ENCODE measurements at regions not wholly inside any gene's neighbourhood (a gene's known extent, or its start where the extent isn't known, plus 50 kb on each side); places are given as distances from the start of the nearest gene placed in this dataset.

DNA sequence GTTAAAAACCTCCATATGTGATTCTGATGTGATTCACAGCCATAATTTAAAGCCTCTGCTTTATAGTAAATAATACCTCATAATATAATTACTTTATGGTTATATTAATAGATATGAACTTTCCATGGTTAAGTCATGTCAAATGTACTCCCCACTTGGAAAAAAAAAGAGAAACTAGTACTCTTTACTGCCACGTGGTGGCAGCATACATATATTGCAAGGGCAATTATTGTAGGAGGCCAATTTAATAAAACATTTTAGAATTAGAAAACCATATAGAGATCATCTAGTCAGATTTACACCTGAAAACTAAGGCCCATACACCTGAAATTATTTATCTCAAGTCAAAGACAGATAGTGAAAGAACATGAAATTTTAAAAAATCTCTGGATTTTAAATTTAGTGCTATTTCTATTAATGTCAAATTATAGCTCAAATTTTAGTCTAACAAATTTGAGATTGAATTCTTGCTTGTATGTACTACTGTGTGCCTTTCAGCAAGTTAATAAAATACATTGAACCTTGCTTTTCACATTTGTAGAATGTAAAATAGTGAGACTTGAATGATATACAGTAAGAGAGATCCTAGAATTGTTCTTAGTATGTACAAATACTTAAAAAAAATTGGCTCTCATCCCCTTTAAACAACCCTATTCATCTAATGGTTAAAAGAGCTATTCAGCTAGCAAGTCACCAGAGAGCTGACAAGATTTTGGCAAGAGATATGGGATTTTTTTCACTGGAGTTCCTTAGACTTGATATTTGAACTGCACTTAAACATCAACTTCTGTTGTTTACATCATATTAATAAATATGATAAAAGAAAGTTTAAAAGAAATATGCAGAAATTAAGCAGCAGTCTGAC lies 603.8 kb downstream of the TLE4 start:
- DNase-seq, result no peak

- no peak for DNase-seq
Measured at GRCh38 chr9:80163889-80164288, 592.1 kb downstream of the TLE4 start.

DNA sequence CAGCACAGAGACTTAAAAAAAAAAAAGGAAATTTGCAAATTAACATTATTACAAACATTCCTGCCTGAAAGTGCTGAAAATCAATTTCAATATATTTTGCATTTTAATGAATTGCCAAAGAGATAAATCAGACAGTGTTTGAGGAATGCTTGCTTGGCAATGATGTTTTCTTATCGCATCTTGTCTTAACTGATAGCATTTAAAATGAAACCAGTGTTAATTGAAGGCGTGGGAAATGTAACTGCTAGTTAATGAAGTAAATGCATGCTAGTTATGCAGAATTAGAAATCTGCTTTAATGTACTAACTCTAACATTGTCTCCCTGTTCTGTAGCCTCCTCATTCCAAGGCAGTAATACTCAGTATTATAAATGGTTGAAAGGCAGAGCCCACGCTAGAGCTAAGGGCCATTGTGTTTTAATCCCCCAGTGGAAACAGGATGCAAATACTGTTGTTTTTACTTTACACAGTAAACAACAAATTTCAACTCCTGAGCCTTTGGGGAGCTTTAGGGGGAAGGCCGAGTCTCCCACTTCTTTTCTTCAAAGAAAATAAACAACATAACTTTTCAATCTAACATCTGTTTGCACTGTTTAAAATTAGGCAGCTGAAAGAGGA lies 586.9 kb downstream of the TLE4 start:
- DNase-seq, result no peak

DNA sequence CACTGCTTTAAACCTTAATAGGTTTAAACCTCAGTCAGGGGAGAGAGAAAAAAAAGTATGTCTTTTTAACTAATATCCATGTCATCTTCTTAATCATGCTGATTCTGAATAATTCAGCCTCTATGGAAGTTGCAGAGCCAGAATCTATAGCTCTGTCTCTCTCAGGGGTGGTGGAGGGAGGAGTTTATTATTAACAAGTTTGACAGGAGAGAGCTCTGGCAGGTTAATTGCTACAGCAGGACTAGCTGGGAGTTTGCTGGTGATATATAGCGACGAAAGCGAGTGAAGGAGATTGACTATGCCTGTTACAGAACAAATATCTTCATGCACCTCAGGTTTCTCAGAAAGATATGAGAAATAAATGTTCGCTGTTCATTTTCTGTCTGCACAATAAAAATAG lies 586.4 kb downstream of the TLE4 start:
- no peak for DNase-seq

DNA sequence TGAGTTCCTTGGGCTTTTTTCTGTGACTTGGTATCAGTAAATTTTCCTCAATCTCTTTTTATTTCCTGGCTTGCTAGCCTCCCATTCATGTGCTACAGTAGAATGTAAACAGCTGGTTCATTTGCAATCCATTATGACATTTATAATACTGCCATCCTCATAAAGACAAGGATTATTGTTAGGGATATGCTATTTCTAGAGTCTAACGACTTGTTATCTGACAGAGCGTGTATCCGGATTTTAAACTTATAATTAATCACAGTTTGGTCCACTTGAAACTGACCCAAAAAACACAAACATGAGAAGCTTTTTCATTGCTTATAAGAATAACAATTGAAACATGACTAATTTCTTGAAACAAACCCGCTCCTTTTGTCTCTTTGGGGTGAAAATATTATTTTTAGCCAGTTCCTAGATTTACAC lies 585.8 kb downstream of the TLE4 start:
- DNase-seq, result no peak

DNA sequence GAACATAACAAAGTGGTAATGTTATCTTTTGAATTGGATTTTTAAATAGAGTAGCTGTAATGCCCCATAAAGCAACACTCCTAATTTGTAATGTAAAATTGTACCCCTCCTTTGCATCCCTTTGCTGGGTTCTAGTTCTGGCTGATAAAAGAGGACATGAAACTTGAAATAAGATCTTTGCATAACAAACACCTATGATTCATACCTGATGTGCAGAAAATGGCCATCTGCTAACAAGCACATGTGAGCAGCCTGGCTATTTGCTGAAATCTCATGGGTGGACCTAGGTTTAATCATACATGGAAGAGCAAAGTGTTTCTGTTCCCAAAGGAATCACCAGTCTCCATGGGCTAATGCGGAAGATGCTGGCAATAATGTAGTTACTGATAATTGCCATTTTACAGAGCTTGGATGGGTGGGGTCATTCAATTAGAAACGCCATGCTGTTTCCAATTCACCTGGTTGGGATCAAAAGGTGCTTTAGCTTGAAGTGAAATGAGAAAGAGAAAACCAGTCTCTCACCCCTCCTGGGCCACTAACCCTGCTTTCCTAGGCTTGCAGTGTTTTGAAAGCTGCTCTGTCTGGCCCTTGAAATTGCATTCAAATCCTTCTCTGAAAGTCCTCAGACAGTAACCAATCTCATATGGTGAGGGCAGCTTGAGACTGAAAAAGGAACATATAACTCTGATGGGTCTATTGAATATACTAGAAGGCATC lies 585.1 kb downstream of the TLE4 start:
- DNase-seq, result no peak

- DNase-seq, result no peak
Measured at GRCh38 chr9:80156262-80156661, 584.5 kb downstream of the TLE4 start.

GRCh38 chr9:80147866-80148265 lies 576.1 kb downstream of the TLE4 start:
- no peak for DNase-seq

DNA sequence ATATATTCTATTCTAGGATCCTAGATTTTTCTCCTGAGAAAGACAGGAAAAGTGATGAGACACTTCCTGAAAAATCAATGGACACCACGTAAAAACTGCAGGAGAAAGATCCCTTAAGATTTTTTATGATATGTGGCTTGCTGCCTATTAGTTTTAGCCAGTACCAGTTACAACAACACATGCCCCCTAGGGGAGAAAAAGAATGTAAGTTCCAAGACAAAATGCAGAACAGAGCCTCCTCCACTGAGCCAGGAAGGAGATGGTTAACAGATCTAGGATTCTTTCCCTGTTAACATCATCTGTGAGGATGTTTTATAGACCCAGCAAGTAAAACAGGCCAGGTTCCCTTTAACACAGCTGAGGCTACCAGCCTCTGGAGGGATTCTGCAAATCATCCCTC lies 574.7 kb downstream of the TLE4 start:
- no peak for DNase-seq

DNA sequence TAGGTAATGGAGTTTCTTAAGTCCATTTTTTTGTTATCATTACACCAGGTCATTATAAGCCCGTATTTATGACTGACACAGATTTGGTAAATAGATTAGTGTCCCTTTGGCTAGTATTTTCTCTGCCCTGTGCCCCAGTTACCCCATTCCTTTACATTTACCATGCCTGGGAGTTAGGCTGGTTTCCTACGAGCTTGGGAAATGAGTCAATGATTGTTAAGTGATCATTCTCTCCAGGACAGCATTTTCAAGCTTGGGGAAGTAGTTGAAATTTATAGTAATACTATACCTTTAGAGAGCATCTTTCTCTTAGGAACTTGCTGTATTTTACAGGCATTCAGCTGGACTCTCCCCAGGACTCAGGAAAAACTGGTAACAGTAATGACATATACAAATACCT lies 573.1 kb downstream of the TLE4 start:
- no peak for DNase-seq

DNA sequence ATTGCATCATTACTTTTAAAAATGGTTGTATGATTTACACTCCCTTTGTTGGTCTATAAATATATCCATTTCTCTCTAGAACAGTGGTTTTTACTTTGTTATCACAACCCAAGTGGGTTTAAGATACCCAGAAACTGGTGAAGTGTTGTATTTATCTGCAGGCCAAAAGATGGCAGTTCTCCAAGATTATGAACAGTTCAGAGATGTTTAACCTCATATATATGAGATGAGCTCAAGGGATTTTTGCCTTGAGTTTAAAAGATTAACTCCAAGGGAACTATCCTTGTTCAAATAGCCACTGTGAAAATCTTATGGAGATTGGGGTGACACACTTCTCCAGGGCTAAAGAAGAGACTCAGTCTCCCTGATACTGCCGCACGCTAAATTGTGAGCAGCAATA lies 572.6 kb downstream of the TLE4 start:
- DNase-seq, result no peak

- no peak for DNase-seq
Measured at GRCh38 chr9:80143899-80144298, 572.1 kb downstream of the TLE4 start.

DNA sequence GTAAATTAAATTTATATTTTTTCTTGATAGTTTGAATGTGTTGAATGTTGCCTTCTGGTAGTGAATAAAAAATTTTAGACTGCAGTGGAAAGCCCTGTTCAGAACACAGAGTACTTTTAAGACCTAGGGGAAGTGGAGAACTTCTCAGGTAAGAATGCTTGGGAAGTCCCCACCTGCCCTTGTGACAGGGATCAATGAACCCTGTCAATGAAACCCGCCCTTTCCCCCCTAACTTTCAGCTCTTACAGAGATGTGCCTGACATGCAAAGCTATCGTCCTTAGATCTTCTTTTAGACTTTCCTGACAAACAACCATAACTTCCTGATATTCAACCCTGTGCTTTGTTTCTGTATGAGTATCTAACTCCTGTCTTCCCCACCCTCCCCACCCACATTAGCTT lies 562.7 kb downstream of the TLE4 start:
- DNase-seq, result no peak

DNA sequence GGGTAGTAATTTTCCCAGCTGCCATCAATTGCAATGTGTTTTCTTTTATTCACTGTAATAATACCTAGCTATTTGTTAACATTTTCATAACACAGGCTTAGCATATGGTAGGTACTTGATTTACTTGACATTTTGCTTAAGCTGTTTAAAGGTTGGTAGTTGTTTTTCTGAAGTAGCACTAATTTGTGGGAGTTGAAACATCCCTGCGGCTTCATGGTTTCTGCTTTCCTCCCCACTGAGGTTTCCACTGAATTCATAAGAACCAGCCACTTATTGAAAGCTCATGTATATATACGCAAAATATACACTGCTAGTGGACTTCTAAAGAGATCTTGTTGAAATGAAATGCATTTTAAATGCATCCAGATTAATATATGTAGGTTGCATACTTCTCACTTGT lies 559.9 kb downstream of the TLE4 start:
- DNase-seq, result no peak

- DNase-seq, result no peak
Measured at GRCh38 chr9:80127920-80128319, 556.2 kb downstream of the TLE4 start.

DNA sequence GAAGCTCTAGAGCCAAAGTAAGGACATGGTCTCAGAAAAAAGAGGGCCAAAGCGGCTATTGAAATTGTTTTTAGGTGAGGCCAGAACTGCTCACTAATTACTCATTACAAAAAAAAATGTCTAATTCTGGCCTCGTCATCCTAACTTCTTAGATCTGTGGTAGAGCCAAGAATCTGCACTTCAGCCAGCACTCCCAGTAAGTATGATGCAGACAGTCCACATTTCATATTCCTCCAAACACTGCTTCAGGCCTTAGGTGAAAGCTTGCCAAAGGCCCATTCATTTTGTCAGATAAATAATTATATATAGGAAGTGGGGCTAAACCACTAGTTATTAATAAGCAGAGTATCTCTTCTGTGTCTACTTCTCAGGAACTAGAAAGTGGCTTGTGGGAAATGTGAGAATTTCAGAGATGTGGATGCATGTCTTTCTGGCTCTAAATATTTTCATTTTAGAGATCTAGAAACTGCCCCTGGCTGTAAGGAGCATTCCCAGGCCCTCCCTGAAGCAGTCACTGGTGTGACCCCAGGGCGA lies 554.0 kb downstream of the TLE4 start:
- no peak for DNase-seq

GRCh38 chr9:80117031-80117430 lies 545.3 kb downstream of the TLE4 start:
- no peak for DNase-seq

DNA sequence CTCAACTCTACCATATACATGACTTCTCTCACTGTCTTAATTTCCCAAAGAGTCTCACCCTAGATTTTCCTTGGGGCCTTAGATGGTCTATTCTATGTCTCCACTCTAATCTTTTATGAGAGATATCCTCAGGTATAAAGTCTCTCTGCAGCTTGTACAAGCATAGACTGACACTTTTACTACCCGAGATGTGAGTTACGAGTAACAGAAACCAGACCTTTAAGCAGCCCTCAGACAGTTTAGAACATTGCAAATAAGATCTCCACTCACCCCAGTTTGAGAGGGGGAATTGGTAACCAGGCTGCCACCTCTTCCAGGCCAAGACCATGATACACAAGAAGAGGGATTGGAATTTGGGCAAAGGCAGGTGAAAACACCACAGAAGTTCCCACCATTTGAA lies 542.5 kb downstream of the TLE4 start:
- DNase-seq, result no peak

DNA sequence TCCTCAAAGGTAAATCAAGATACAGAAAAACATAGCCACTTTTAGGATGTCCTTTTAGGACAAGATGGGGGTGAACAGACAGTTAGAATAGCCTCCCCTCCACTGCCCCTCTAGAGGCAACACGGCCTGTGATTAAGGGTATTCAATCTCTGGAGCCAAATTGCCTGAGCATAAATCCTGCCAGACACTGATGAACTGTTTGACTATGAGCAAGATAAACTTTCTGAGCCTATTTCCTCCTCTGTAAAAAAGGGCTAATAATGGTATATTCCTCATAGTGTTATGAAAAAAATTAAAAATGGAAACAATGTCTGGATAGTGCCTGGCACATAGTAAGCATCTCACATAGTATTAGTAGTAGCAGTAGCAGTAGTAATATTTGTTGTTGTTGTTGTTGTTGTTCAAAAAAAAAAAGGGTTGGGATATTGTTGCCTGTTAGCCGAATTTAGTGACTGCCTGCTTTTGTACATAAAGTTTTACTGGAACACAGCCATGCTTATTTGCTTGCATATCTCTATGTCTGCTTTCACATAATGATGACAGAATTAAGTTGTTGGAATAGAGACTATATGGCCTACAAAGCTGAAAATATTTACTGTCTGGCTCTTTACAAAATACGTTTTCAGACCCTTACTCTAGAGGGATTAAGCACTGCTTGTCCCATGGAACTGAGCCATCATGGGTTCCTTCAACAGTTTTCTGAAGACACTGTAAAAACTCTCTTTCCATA lies 536.3 kb downstream of the TLE4 start:
- no peak for DNase-seq

DNA sequence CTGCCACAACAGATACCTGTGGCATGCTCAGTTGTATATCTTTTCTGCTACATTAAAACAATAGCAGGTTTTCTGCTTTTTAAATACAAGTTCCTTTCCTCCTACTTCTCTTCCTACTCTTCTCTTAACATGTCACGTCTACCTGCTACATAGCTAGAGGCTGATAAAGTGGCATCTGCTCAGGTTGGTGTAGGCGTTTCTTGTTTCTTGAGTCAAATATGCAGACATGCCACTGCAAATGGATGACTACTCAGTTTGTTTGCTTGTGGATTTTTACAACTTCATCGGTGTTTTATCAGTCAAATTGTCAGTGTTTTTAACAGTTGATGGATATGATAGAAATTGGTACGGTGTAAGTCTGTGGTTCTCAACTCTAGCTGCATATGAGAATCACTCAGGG lies 525.7 kb downstream of the TLE4 start:
- no peak for DNase-seq

DNA sequence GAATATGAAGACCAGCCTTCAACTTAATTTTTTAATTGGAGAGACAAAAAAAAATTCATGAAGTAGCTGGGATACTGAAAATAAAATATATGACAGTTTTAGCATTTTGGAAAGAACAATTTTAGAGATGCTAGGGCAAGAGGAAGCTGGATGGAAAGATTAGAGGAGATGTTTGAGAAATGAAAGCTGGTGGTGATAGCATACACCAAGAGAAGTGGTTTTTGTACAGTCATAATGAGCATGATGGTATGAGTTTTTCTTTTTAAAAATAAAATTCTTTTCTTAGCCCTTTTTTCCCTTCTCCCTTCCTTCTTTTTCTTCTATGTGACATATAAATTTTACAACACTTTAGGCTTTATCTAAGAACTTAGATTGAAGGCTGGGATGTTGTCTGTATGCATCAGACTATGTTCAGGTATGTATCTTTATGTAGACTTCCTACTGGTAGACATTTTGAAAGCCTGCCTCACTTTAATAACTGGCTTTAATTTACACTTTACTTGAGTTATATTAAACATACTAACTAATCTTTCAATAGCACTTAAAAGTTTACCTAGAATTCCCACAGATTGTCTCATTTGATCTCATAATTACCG lies 522.5 kb downstream of the TLE4 start:
- DNase-seq, result no peak

DNA sequence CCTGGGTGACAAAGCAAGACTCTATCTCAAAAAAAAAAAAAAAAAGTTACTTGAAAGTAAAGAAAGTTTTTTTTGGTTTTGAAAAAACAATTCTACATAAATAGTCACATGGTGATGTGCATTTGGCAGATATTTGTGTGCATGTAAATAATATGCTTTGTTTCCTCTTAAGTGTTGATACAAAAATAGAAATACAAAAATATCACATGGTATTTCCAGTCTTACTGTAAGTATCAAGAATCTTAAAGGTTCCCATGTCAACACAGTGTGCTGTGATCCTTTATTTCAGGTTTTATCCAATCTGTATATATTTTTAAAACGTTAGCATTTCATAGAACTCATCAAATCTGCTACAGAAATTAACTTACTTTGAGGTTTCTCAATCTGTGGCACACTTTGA lies 521.9 kb downstream of the TLE4 start:
- no peak for DNase-seq

- DNase-seq, result no peak
Measured at GRCh38 chr9:80091526-80091925, 519.8 kb downstream of the TLE4 start.

Data from amniotic stem cell (primary cell).